AG04449 (cell line): ENCODE measurements at regions not wholly inside any gene's neighbourhood (a gene's known extent, or its start where the extent isn't known, plus 50 kb on each side); places are given as distances from the start of the nearest gene placed in this dataset.

Source experiments
- CTCF ChIA-PET: fragments of 350-600 bp; formaldehyde crosslinking; extraction: SDS; loops from one replicate; lab custom pipeline; 2021; ENCODE audit warnings: antibody characterized with exemption; lab: Yijun Ruan, JAX
- POLR2A ChIA-PET: fragments of 400-600, 350-600 bp; formaldehyde crosslinking; extraction: SDS; loops from one replicate; lab custom pipeline; 2020; ENCODE audit warnings: antibody characterized with exemption, inconsistent platforms; lab: Yijun Ruan, JAX
- DNase-seq: peaks from one replicate; pipeline ENCODE4 v3.0.0-alpha.2; 2010; ENCODE audit warnings: low read depth, low spot score
- H3K4me3 ChIP-seq: 2 replicates; pipeline ENCODE4 v1.5.1; 2011; ENCODE audit warnings: low read depth, mild to moderate bottlenecking, control low read depth, low read length
- CTCF ChIP-seq: IDR thresholded peaks from one replicate; pipeline ENCODE4 v1.5.1; 2011; ENCODE audit warnings: mild to moderate bottlenecking, moderate library complexity, low read length, control low read depth, inconsistent platforms; ENCODE audit not compliant: insufficient read depth; ENCODE audit errors: missing control alignments

GRCh38 chr5:62680121-62680520, 101.5 kb downstream of the LRRC70 start:
- DNase-seq: no peak
- POLR2A ChIA-PET: no interaction called here
- CTCF ChIA-PET: no interaction called here

More at GRCh38 chr5:62680121-62680520, 101.5 kb downstream of the LRRC70 start:
- H3K4me3 ChIP-seq: no peak overlapping the region
- no peak for TF ChIP-seq CTCF
